Smooth muscle cell (in vitro differentiated cells): ENCODE measurements at regions not wholly inside any gene's neighbourhood (a gene's known extent, or its start where the extent isn't known, plus 50 kb on each side); places are given as distances from the start of the nearest gene placed in this dataset.

ENCODE experiments used
- DNase-seq: peaks from one replicate; lab custom pipeline; 2025; ENCODE audit not compliant: unreplicated experiment; lab: John Stamatoyannopoulos, UW
- H2AFZ ChIP-seq: fragments of 200-600 bp; sonication (generic); 2 replicates; pipeline ENCODE4 v1.6.0; 2016; ENCODE audit warnings: antibody characterized with exemption, low read depth, mild to moderate bottlenecking
- H3F3A ChIP-seq: fragments of 200-600 bp; sonication (generic); 2 replicates; pipeline ENCODE4 v1.6.0; 2017; ENCODE audit warnings: antibody characterized with exemption, low read depth
- H3K27ac ChIP-seq: fragments of 200-600 bp; sonication (generic); 2 replicates; pipeline ENCODE4 v1.5.1; 2016; ENCODE audit warnings: low read depth, mild to moderate bottlenecking
- H3K27me3 ChIP-seq: fragments of 200-600 bp; sonication (generic); 2 replicates; pipeline ENCODE4 v1.6.1; 2016; ENCODE audit warnings: low read depth, mild to moderate bottlenecking
- H3K36me3 ChIP-seq: fragments of 200-600 bp; sonication (generic); 2 replicates; pipeline ENCODE4 v1.5.1; 2016; ENCODE audit warnings: low read depth
- H3K4me1 ChIP-seq: fragments of 200-600 bp; sonication (generic); 2 replicates; pipeline ENCODE4 v1.5.1; 2016; ENCODE audit warnings: low read depth
- H3K4me2 ChIP-seq: fragments of 200-600 bp; sonication (generic); 2 replicates; pipeline ENCODE4 v1.6.0; 2016; ENCODE audit warnings: mild to moderate bottlenecking
- H3K4me3 ChIP-seq: fragments of 200-600 bp; sonication (generic); 2 replicates; pipeline ENCODE4 v1.5.1; 2016; ENCODE audit warnings: mild to moderate bottlenecking
- H3K79me2 ChIP-seq: fragments of 200-600 bp; sonication (generic); 2 replicates; pipeline ENCODE4 v1.6.0; 2016; ENCODE audit warnings: low read depth, mild to moderate bottlenecking
- H3K9ac ChIP-seq: fragments of 200-600 bp; sonication (generic); 2 replicates; pipeline ENCODE4 v1.6.0; 2016; ENCODE audit warnings: low read depth
- H3K9me3 ChIP-seq: fragments of 200-600 bp; sonication (generic); replicated peaks from 2 replicates; pipeline ENCODE4 v1.5.1; 2016; ENCODE audit warnings: low read depth
- H4K20me1 ChIP-seq: fragments of 200-600 bp; sonication (generic); 2 replicates; pipeline ENCODE4 v1.6.0; 2016; ENCODE audit warnings: low read depth
- WGBS: methylation state at CpG from one replicate; pipeline ENCODE4 v1.1.7; 2016; ENCODE audit warnings: low lambda C conversion rate; 5-methylcytosine and 5-hydroxymethylcytosine counted together
- TF ChIP-seq, protein P1 (sequence below): fragments of 200-600 bp; sonication (generic); IDR thresholded peaks from 2 replicates; pipeline ENCODE4 v1.5.1; 2017; ENCODE audit warnings: borderline replicate concordance, mild to moderate bottlenecking, antibody characterized with exemption; ENCODE audit not compliant: insufficient read depth, poor library complexity, severe bottlenecking

DNA sequence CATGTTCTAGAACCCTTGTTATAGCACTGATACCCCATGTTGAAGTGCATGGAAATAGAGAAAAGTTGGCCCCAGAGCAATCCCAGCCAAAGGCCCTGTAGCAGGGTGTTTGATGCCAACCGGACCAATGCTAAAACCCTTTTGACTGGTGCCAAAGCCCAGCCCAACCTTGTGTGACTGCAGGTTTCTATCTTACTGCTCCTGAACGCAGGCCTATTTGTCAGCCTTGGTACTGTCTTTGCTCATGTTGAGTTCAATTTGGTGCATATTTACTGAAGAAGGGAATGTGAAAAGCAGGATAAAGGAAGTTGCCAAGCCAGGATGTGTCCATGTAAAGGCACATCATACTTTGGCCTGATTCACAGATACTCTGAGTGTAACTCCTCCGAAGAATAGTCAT is 51.7 kb upstream of the NFASC start:
- peaks cover 40% of the 10 kb centered on the region for H3K27me3 ChIP-seq
- H3K36me3 ChIP-seq = no peaks in the 10 kb centered on the region
- H4K20me1 ChIP-seq = no peaks in the 10 kb centered on the region
- no peak overlapping the region for H2AFZ ChIP-seq
- TF ChIP-seq, protein P1, sequence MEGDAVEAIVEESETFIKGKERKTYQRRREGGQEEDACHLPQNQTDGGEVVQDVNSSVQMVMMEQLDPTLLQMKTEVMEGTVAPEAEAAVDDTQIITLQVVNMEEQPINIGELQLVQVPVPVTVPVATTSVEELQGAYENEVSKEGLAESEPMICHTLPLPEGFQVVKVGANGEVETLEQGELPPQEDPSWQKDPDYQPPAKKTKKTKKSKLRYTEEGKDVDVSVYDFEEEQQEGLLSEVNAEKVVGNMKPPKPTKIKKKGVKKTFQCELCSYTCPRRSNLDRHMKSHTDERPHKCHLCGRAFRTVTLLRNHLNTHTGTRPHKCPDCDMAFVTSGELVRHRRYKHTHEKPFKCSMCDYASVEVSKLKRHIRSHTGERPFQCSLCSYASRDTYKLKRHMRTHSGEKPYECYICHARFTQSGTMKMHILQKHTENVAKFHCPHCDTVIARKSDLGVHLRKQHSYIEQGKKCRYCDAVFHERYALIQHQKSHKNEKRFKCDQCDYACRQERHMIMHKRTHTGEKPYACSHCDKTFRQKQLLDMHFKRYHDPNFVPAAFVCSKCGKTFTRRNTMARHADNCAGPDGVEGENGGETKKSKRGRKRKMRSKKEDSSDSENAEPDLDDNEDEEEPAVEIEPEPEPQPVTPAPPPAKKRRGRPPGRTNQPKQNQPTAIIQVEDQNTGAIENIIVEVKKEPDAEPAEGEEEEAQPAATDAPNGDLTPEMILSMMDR = no peak
- H3K9ac ChIP-seq = no peak overlapping the region
- no peak overlapping the region for H3K4me2 ChIP-seq
- H3K27ac ChIP-seq = no peak overlapping the region
- DNase-seq = no peak
- 85% methylated on average over 3 of the region's 3 CpGs for WGBS
- no peaks in the 10 kb centered on the region for H3K9me3 ChIP-seq
- H3K4me3 ChIP-seq = no peak overlapping the region
- H3F3A ChIP-seq = no peaks in the 10 kb centered on the region
- H3K79me2 ChIP-seq = no peaks in the 10 kb centered on the region
- H3K4me1 ChIP-seq = no peaks in the 10 kb centered on the region

DNA sequence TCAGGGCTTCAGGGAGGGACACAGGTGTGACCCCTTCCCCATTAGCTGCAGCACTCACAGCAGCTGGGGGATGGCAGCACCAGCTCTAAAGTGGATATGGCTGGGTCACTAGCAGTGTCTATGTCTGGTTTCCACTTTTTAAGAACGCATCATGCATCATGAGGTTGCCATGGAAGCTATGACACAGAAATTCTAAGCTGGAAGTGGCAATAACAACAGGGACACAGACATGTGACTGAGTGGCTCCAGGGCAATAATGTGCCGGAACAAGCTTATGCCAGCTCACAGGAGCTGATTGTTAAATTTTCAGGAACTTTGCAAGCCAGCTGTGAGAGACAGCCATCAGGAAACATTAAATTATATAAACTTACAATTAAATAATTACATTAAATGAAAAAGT is 51.2 kb upstream of the NFASC start:
- no peaks in the 10 kb centered on the region for H3K4me1 ChIP-seq
- H4K20me1 ChIP-seq = no peaks in the 10 kb centered on the region
- no peaks in the 10 kb centered on the region for H3F3A ChIP-seq
- H3K4me2 ChIP-seq = no peak overlapping the region
- no peak overlapping the region for H2AFZ ChIP-seq
- H3K9me3 ChIP-seq = no peaks in the 10 kb centered on the region
- TF ChIP-seq, protein P1 = no peak
- DNase-seq = no peak
- no peaks in the 10 kb centered on the region for H3K36me3 ChIP-seq
- no peaks in the 10 kb centered on the region for H3K79me2 ChIP-seq
- no peak overlapping the region for H3K27ac ChIP-seq
- peaks cover 39% of the 10 kb centered on the region for H3K27me3 ChIP-seq
- no peak overlapping the region for H3K4me3 ChIP-seq
- WGBS = 70% methylated on average over 2 of the region's 2 CpGs
- H3K9ac ChIP-seq = no peak overlapping the region
